ENCODE measurements at regions not wholly inside any gene's neighbourhood (a gene's known extent, or its start where the extent isn't known, plus 50 kb on each side); places are given as distances from the start of the nearest gene placed in this dataset.

GRCh38 chr18:51757255-51757924 is 559.9 kb upstream of the MEX3C start:
- TF ChIP-seq CTCF (IDR thresholded peaks at IDR 0.05; ENCODE audit: low read depth, low read length, poor library complexity, severe bottlenecking), result no peak
- TF ChIP-seq EZH2phosphoT487 (IDR thresholded peaks at IDR 0.05; ENCODE audit: borderline replicate concordance, low read length), result no peak

Measured in DOHH2 (cell line).